ENCODE measurements at regions not wholly inside any gene's neighbourhood (a gene's known extent, or its start where the extent isn't known, plus 50 kb on each side); places are given as distances from the start of the nearest gene placed in this dataset.
A peak's percentile ranks its signal among the peaks of the same experiment; 100 is the strongest.

DNA sequence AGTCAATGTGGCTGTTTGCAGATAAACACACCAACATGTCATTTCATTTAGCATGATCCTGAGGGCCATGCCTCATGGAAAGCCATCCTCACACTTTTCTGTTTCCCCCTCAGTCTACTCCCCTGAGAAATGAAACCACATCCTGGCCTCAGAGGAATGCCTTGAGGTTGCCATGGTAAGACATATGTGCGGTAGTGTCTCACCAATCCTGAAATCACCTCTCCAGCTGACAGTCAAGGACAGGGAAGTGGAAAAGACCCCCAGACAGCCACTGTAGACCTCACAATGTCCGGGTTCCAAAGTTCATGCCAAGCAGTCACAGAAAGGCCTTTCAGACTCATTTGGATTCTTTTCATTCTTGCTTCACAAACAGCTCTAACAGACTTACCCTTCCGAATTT, 175.2 kb upstream of the PKDCC start:
- Mint-ChIP-seq H3K9me3 (ENCODE audit: unreplicated experiment) (no peaks in the 10 kb centered on the region), H3K4me1 (ENCODE audit: unreplicated experiment) (peaks cover 40% of the 10 kb centered on the region), H3K27ac (ENCODE audit: unreplicated experiment) (peak overlapping the region; percentile 78), H3K27me3 (ENCODE audit: unreplicated experiment) (no peaks in the 10 kb centered on the region), H3K4me3 (ENCODE audit: unreplicated experiment) (no peak overlapping the region), H3K36me3 (ENCODE audit: unreplicated experiment) (no peaks in the 10 kb centered on the region)
- DNase-seq (ENCODE audit: extremely low spot score, unreplicated experiment) = no peak
- no peak for TF ChIP-seq CTCF (IDR thresholded peaks at IDR 0.05)

GRCh38 chr2:41873102-41874031, 174.5 kb upstream of the PKDCC start:
- TF ChIP-seq CTCF (IDR thresholded peaks at IDR 0.05) = no peak
- peak overlapping the region; percentile 78 for H3K27ac Mint-ChIP-seq (ENCODE audit: unreplicated experiment)
- H3K27me3 Mint-ChIP-seq (ENCODE audit: unreplicated experiment) = no peaks in the 10 kb centered on the region
- DNase-seq (ENCODE audit: extremely low spot score, unreplicated experiment) = no peak
- peak overlapping the region; percentile 20 for H3K4me3 Mint-ChIP-seq (ENCODE audit: unreplicated experiment)
- H3K9me3 Mint-ChIP-seq (ENCODE audit: unreplicated experiment) = no peaks in the 10 kb centered on the region
- no peaks in the 10 kb centered on the region for H3K36me3 Mint-ChIP-seq (ENCODE audit: unreplicated experiment)
- peaks cover 33% of the 10 kb centered on the region for H3K4me1 Mint-ChIP-seq (ENCODE audit: unreplicated experiment)

DNA sequence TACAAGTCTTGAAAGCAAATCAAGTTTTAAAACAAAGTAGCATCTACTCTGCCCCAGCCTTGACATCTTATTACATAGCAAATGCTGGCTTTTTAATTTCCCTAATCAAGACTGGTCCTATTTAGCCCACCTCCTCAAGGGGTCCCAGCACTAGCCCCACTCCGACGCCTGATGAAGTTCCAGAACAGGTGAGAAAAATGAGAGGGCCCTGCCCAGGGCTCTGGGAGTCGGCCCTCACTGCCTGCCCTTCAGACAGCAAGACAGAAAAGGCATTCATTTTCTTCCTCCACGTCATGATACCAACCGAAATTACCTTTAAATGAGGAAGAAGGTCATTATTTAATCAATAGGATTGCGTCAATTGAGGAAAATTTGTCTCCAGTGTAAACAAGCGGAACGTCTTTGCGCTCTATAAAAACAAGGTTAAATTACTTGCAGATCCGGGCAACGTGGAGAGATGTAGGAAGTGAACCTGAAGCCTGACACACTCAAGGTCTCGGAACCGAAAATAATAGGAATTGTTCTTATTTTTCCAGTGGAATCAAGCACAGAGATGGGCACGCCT, 170.6 kb upstream of the PKDCC start:
- Mint-ChIP-seq H3K9me3 (ENCODE audit: unreplicated experiment) (no peaks in the 10 kb centered on the region), H3K4me1 (ENCODE audit: unreplicated experiment) (peaks cover 17% of the 10 kb centered on the region), H3K4me3 (ENCODE audit: unreplicated experiment) (no peak overlapping the region), H3K36me3 (ENCODE audit: unreplicated experiment) (no peaks in the 10 kb centered on the region), H3K27me3 (ENCODE audit: unreplicated experiment) (no peaks in the 10 kb centered on the region), H3K27ac (ENCODE audit: unreplicated experiment) (no peak overlapping the region)
- no peak for TF ChIP-seq CTCF (IDR thresholded peaks at IDR 0.05)
- DNase-seq (ENCODE audit: extremely low spot score, unreplicated experiment) = peak; percentile 78

DNA sequence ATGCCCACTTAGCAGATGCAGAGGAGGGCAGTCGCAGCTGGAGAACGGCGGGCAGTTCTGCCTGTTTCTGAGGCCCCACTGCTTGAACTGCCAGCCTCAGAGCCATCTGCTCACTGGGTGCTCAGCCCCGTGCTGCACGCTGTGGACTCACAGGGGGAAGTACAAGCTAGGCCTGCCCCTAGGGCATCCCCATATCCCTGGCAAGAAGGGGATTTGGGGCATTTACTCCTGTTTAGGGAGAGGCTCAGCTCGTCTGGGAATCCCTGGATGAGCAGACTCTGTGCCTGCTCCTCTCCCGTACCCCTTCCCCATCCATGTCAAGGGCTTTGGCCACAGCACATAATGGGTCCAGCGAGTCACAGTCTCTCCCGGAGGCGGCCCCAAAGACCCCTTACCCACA, 169.8 kb upstream of the PKDCC start:
- H3K9me3 Mint-ChIP-seq (ENCODE audit: unreplicated experiment) = no peaks in the 10 kb centered on the region
- no peak overlapping the region for H3K4me3 Mint-ChIP-seq (ENCODE audit: unreplicated experiment)
- no peaks in the 10 kb centered on the region for H3K27me3 Mint-ChIP-seq (ENCODE audit: unreplicated experiment)
- H3K27ac Mint-ChIP-seq (ENCODE audit: unreplicated experiment) = no peak overlapping the region
- TF ChIP-seq CTCF (IDR thresholded peaks at IDR 0.05) = no peak
- DNase-seq (ENCODE audit: extremely low spot score, unreplicated experiment) = peak; percentile 68
- no peaks in the 10 kb centered on the region for H3K36me3 Mint-ChIP-seq (ENCODE audit: unreplicated experiment)
- H3K4me1 Mint-ChIP-seq (ENCODE audit: unreplicated experiment) = peaks cover 9% of the 10 kb centered on the region

DNA sequence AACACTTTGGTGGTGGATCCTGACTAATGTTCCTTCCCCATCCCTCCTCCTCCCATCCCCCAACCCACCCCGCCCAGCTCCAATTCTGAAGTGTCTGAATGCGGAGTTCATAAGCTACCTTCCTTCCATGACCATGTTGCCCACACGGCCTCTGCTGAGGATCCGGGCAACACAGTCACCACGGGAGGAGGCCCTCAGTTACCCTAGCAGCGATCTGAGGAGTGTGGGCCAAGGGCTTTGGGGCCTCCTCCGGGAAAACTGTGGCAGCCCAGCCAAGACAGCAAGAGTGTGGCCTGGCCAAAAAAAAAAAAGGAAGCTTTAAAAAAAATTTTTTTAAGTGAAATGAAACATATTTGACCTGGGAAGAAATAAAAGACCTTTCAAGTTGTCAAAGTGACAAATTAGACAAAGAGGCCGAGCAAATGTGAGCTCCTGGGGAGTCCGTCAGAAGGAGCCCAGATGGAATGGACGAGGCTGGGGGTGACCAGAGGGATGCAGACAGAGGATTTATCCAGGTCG, 169.0 kb upstream of the PKDCC start:
- TF ChIP-seq CTCF (IDR thresholded peaks at IDR 0.05) = no peak
- Mint-ChIP-seq H3K9me3 (ENCODE audit: unreplicated experiment) (no peaks in the 10 kb centered on the region), H3K4me1 (ENCODE audit: unreplicated experiment) (peaks cover 4% of the 10 kb centered on the region), H3K27me3 (ENCODE audit: unreplicated experiment) (no peaks in the 10 kb centered on the region), H3K27ac (ENCODE audit: unreplicated experiment) (no peak overlapping the region), H3K4me3 (ENCODE audit: unreplicated experiment) (no peak overlapping the region), H3K36me3 (ENCODE audit: unreplicated experiment) (no peaks in the 10 kb centered on the region)
- no peak for DNase-seq (ENCODE audit: extremely low spot score, unreplicated experiment)
